ENCODE measurements at regions not wholly inside any gene's neighbourhood (a gene's known extent, or its start where the extent isn't known, plus 50 kb on each side); places are given as distances from the start of the nearest gene placed in this dataset.

DNA sequence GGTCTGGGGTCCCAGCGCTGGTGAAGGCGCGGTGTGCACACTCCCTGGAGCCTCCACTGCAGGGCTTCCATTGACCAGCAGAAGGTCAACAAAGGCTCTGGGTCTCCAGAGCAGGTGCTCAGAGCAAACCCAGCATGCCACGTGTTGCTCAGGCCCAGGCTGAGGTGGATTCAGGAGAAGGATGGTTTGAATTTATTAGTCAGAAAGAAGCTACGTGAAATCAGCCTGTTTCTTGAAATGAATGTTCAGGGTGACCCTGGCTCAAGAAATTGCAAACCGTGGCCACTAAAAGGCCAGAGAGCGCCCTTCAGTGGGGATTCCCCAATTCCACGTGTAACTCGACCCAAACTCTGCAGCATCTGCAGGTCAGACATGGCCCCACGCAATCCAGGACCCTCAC, 82.7 kb upstream of the PFKP start:
- H3K27ac ChIP-seq (ENCODE audit: low read depth), result no peak overlapping the region
- Mint-ChIP-seq H3K36me3 (ENCODE audit: low read depth) (peaks cover 3% of the 10 kb centered on the region; the same call in 2 of the 3 replicates), H3K27ac (no peak overlapping the region)

More for the DNA sequence above, 82.7 kb upstream of the PFKP start:
- Histone ChIP-seq H3F3A (replicated peaks; ENCODE audit: low read depth) (no peaks in the 10 kb centered on the region), H3K27me3 (ENCODE audit: insufficient read depth) (no peaks in the 10 kb centered on the region), H3K4me1 (ENCODE audit: insufficient read depth) (0 out of 2 replicates have a peak, but pooled peaks cover 5% of the 10 kb centered on the region), H3K9me2 (ENCODE audit: insufficient read depth) (no peaks in the 10 kb centered on the region), H3K36me3 (ENCODE audit: insufficient read depth) (no peaks in the 10 kb centered on the region), H4K20me1 (replicated peaks; ENCODE audit: insufficient read depth) (no peaks in the 10 kb centered on the region), H3K4me2 (no peak overlapping the region), H3K4me3 (no peak overlapping the region), H3K79me2 (replicated peaks; ENCODE audit: insufficient read depth) (no peaks in the 10 kb centered on the region), H2AFZ (no peak overlapping the region)
- ATAC-seq (no peak), DNase-seq (ENCODE audit: low spot score) (no peak)
- peaks cover 13% of the 10 kb centered on the region for H3K4me1 Mint-ChIP-seq
- peaks cover 8% of the 10 kb centered on the region for H3K9me3 Mint-ChIP-seq
- peaks cover 11% of the 10 kb centered on the region for H3K27me3 Mint-ChIP-seq (ENCODE audit: insufficient read depth, low read depth, poor library complexity)
- TF ChIP-seq CREB1 (CRISPR knock-in tag; IDR thresholded peaks at IDR 0.05; ENCODE audit: low read depth), result no peak
- TF ChIP-seq, protein P1, sequence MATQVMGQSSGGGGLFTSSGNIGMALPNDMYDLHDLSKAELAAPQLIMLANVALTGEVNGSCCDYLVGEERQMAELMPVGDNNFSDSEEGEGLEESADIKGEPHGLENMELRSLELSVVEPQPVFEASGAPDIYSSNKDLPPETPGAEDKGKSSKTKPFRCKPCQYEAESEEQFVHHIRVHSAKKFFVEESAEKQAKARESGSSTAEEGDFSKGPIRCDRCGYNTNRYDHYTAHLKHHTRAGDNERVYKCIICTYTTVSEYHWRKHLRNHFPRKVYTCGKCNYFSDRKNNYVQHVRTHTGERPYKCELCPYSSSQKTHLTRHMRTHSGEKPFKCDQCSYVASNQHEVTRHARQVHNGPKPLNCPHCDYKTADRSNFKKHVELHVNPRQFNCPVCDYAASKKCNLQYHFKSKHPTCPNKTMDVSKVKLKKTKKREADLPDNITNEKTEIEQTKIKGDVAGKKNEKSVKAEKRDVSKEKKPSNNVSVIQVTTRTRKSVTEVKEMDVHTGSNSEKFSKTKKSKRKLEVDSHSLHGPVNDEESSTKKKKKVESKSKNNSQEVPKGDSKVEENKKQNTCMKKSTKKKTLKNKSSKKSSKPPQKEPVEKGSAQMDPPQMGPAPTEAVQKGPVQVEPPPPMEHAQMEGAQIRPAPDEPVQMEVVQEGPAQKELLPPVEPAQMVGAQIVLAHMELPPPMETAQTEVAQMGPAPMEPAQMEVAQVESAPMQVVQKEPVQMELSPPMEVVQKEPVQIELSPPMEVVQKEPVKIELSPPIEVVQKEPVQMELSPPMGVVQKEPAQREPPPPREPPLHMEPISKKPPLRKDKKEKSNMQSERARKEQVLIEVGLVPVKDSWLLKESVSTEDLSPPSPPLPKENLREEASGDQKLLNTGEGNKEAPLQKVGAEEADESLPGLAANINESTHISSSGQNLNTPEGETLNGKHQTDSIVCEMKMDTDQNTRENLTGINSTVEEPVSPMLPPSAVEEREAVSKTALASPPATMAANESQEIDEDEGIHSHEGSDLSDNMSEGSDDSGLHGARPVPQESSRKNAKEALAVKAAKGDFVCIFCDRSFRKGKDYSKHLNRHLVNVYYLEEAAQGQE (IDR thresholded peaks at IDR 0.05; ENCODE audit: unreplicated experiment), result no peak
- TF ChIP-seq ZNF331 (CRISPR knock-in tag; IDR thresholded peaks at IDR 0.05; ENCODE audit: low read depth), result no peak
- no peak for TF ChIP-seq CTCF (conservative IDR thresholded peaks at IDR 0.05; ENCODE audit: low read depth in 2 of 2)
- no peak for TF ChIP-seq STAT1 (IDR thresholded peaks at IDR 0.05; ENCODE audit: unreplicated experiment)
- no peak for TF ChIP-seq ZNF114 (CRISPR knock-in tag; IDR thresholded peaks at IDR 0.05)
- no peak for TF ChIP-seq EZH2phosphoT487 (IDR thresholded peaks at IDR 0.05; ENCODE audit: unreplicated experiment)
- TF ChIP-seq, protein P2, sequence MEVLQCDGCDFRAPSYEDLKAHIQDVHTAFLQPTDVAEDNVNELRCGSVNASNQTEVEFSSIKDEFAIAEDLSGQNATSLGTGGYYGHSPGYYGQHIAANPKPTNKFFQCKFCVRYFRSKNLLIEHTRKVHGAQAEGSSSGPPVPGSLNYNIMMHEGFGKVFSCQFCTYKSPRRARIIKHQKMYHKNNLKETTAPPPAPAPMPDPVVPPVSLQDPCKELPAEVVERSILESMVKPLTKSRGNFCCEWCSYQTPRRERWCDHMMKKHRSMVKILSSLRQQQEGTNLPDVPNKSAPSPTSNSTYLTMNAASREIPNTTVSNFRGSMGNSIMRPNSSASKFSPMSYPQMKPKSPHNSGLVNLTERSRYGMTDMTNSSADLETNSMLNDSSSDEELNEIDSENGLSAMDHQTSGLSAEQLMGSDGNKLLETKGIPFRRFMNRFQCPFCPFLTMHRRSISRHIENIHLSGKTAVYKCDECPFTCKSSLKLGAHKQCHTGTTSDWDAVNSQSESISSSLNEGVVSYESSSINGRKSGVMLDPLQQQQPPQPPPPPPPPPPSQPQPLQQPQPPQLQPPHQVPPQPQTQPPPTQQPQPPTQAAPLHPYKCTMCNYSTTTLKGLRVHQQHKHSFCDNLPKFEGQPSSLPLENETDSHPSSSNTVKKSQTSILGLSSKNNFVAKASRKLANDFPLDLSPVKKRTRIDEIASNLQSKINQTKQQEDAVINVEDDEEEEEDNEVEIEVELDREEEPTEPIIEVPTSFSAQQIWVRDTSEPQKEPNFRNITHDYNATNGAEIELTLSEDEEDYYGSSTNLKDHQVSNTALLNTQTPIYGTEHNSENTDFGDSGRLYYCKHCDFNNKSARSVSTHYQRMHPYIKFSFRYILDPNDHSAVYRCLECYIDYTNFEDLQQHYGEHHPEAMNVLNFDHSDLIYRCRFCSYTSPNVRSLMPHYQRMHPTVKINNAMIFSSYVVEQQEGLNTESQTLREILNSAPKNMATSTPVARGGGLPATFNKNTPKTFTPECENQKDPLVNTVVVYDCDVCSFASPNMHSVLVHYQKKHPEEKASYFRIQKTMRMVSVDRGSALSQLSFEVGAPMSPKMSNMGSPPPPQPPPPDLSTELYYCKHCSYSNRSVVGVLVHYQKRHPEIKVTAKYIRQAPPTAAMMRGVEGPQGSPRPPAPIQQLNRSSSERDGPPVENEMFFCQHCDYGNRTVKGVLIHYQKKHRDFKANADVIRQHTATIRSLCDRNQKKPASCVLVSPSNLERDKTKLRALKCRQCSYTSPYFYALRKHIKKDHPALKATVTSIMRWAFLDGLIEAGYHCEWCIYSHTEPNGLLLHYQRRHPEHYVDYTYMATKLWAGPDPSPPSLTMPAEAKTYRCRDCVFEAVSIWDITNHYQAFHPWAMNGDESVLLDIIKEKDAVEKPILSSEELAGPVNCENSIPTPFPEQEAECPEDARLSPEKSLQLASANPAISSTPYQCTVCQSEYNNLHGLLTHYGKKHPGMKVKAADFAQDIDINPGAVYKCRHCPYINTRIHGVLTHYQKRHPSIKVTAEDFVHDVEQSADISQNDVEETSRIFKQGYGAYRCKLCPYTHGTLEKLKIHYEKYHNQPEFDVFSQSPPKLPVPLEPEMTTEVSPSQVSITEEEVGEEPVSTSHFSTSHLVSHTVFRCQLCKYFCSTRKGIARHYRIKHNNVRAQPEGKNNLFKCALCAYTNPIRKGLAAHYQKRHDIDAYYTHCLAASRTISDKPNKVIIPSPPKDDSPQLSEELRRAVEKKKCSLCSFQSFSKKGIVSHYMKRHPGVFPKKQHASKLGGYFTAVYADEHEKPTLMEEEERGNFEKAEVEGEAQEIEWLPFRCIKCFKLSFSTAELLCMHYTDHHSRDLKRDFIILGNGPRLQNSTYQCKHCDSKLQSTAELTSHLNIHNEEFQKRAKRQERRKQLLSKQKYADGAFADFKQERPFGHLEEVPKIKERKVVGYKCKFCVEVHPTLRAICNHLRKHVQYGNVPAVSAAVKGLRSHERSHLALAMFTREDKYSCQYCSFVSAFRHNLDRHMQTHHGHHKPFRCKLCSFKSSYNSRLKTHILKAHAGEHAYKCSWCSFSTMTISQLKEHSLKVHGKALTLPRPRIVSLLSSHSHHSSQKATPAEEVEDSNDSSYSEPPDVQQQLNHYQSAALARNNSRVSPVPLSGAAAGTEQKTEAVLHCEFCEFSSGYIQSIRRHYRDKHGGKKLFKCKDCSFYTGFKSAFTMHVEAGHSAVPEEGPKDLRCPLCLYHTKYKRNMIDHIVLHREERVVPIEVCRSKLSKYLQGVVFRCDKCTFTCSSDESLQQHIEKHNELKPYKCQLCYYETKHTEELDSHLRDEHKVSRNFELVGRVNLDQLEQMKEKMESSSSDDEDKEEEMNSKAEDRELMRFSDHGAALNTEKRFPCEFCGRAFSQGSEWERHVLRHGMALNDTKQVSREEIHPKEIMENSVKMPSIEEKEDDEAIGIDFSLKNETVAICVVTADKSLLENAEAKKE (CRISPR knock-in tag; IDR thresholded peaks at IDR 0.05), result no peak
- TF ChIP-seq POLR2AphosphoS5 (IDR thresholded peaks at IDR 0.05; ENCODE audit: low read depth), result no peak
- TF ChIP-seq JUNB (IDR thresholded peaks at IDR 0.05; ENCODE audit: unreplicated experiment), result no peak
- no peak for TF ChIP-seq EZH2 (IDR thresholded peaks at IDR 0.05; ENCODE audit: low read depth, unreplicated experiment)
- TF ChIP-seq, protein P3, sequence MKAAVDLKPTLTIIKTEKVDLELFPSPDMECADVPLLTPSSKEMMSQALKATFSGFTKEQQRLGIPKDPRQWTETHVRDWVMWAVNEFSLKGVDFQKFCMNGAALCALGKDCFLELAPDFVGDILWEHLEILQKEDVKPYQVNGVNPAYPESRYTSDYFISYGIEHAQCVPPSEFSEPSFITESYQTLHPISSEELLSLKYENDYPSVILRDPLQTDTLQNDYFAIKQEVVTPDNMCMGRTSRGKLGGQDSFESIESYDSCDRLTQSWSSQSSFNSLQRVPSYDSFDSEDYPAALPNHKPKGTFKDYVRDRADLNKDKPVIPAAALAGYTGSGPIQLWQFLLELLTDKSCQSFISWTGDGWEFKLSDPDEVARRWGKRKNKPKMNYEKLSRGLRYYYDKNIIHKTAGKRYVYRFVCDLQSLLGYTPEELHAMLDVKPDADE (IDR thresholded peaks at IDR 0.05), result no peak
- TF ChIP-seq NANOG (IDR thresholded peaks at IDR 0.05; ENCODE audit: borderline replicate concordance), result no peak
- H3K4me3 Mint-ChIP-seq, result no peak overlapping the region
